Sigmoid colon (tissue), 4 donors: ENCODE measurements at regions not wholly inside any gene's neighbourhood (a gene's known extent, or its start where the extent isn't known, plus 50 kb on each side); places are given as distances from the start of the nearest gene placed in this dataset.

Experiments used
- CTCF ChIP-seq, 4 experiments: fragments of 450-650 bp in 3 of 4; fragments of 200-600 bp in 1 of 4; IDR thresholded peaks; one replicate each; pipeline ENCODE4 v1.5.1; 2016 to 2019; ENCODE audit warnings: antibody characterized with exemption in 4 of 4, mild to moderate bottlenecking in 3 of 4, moderate library complexity in 2 of 4
- EP300 ChIP-seq, 4 donors: sonication (generic); formaldehyde crosslinking; IDR thresholded peaks; one replicate each; pipeline ENCODE4 v1.6.1; 2017; ENCODE audit warnings: antibody characterized with exemption in 4 of 4
- POLR2A ChIP-seq, 2 donors: fragments of 450-650 bp; IDR thresholded peaks; one replicate each; pipeline ENCODE4 v1.6.1; 2016; ENCODE audit warnings: antibody characterized with exemption in 2 of 2, mild to moderate bottlenecking in 2 of 2, moderate library complexity in 2 of 2
- POLR2AphosphoS5 ChIP-seq, 4 donors: sonication (generic); formaldehyde crosslinking; IDR thresholded peaks; one replicate each; pipeline ENCODE4 v1.6.1; 2017; ENCODE audit warnings: antibody characterized with exemption in 4 of 4

- TF ChIP-seq POLR2AphosphoS5 (IDR thresholded peaks at IDR 0.05): no peak
- no peak for TF ChIP-seq CTCF (IDR thresholded peaks at IDR 0.05)
- TF ChIP-seq POLR2A (IDR thresholded peaks at IDR 0.05): no peak
- no peak for TF ChIP-seq EP300 (IDR thresholded peaks at IDR 0.05)
Observed at GRCh38 chr2:42942214-42942989, 150.0 kb upstream of the HAAO start.
